ENCODE measurements at regions not wholly inside any gene's neighbourhood (a gene's known extent, or its start where the extent isn't known, plus 50 kb on each side); places are given as distances from the start of the nearest gene placed in this dataset.

DNA sequence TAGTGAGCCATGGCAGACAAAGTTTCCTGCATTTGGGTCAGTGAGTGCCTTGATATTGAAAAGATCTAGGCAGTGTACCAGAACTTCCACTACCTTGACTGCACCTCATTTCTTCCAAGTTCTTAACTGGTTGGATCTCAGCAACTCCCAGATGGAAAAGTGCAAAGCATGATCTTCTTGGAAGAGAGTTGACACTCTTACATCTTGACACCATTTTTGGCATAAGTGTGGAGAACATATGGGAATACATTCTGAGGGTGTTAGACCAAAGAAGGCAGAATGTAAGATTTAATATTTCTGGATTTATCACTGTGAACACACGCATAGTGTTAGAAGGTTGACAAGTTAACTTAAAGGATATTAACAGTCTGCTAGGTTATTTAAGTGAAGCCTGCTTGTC lies 555.1 kb upstream of the CTNND2 start:
- ATAC-seq (no peak), DNase-seq (no peak)
- Histone ChIP-seq H3K27me3 (no peaks in the 10 kb centered on the region), H3K4me1 (no peaks in the 10 kb centered on the region), H3K9me3 (no peaks in the 10 kb centered on the region), H3K27ac (no peak overlapping the region), H3K36me3 (replicated peaks in 1 of 2; ENCODE audit: insufficient read depth in 1 of 2, low read depth in 2 of 2) (no peaks in the 10 kb centered on the region), H3K4me3 (no peak overlapping the region)
- TF ChIP-seq, protein P1, sequence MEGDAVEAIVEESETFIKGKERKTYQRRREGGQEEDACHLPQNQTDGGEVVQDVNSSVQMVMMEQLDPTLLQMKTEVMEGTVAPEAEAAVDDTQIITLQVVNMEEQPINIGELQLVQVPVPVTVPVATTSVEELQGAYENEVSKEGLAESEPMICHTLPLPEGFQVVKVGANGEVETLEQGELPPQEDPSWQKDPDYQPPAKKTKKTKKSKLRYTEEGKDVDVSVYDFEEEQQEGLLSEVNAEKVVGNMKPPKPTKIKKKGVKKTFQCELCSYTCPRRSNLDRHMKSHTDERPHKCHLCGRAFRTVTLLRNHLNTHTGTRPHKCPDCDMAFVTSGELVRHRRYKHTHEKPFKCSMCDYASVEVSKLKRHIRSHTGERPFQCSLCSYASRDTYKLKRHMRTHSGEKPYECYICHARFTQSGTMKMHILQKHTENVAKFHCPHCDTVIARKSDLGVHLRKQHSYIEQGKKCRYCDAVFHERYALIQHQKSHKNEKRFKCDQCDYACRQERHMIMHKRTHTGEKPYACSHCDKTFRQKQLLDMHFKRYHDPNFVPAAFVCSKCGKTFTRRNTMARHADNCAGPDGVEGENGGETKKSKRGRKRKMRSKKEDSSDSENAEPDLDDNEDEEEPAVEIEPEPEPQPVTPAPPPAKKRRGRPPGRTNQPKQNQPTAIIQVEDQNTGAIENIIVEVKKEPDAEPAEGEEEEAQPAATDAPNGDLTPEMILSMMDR (IDR thresholded peaks at IDR 0.05) = no peak
- no peak for TF ChIP-seq POLR2A (IDR thresholded peaks at IDR 0.05)
- intact Hi-C loops (cut with DNase I) = no loop called here
- WGBS, 2 donors = 72 to 83% methylated on average over 1 of the region's 1 CpG

DNA sequence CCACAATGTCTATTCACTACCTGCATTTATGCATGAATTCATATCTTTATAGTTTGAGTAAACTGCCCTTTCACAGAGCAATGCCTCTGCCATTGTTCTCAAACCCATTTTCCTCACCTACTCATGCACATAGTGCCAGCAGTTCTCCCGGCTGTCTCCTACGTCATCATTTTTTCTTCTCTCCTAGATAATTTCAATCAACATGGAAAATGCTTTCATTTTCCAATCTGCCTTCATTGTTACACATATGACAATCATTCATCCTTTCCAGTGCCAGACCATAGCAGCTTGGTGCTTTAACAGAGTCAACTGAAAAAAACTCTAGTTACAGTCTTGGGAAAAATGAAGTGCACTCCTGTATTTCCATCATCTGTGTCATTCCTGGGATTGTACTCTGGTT lies 514.8 kb upstream of the CTNND2 start:
- no peak for TF ChIP-seq POLR2A (IDR thresholded peaks at IDR 0.05)
- TF ChIP-seq, protein P1 (IDR thresholded peaks at IDR 0.05) = no peak
- ATAC-seq (no peak), DNase-seq (no peak)
- no peaks in the 10 kb centered on the region for H3K27me3 ChIP-seq
- no peak overlapping the region for H3K27ac ChIP-seq
- no peaks in the 10 kb centered on the region for H3K9me3 ChIP-seq
- WGBS, 2 donors = 73 to 75% methylated on average over 2 of the region's 2 CpGs
- H3K4me3 ChIP-seq = no peak overlapping the region
- H3K4me1 ChIP-seq = no peaks in the 10 kb centered on the region
- intact Hi-C loops (cut with DNase I) = no loop called here
- no peaks in the 10 kb centered on the region for H3K36me3 ChIP-seq (replicated peaks in 1 of 2; ENCODE audit: insufficient read depth in 1 of 2, low read depth in 2 of 2)

DNA sequence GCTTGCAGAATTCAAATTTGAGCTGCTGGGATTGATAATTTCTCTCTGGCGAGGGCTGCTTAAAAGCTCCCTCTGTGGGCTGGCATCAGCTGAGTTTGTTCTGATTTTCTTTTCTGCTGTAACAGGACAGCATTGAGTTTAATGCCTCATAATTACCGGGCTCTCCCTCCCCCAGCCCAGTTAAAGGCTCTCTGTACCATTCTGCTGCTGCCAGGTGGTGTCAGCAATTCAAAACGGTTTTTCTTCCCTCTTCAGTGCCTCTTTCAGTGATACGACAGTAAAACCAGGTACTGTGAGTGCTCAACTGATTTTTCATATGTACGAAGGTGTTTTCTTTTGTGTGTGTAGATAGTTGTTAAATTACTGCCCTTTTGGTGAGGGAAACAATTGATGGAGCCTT lies 509.3 kb upstream of the CTNND2 start:
- H3K27me3 ChIP-seq = no peaks in the 10 kb centered on the region
- no peak overlapping the region for H3K27ac ChIP-seq
- TF ChIP-seq POLR2A (IDR thresholded peaks at IDR 0.05) = no peak
- TF ChIP-seq, protein P1 (IDR thresholded peaks at IDR 0.05) = no peak
- 37 to 47% methylated on average over 5 of the region's 5 CpGs for WGBS, 2 donors
- intact Hi-C loops (cut with DNase I) = no loop called here
- no peaks in the 10 kb centered on the region for H3K36me3 ChIP-seq (replicated peaks in 1 of 2; ENCODE audit: insufficient read depth in 1 of 2, low read depth in 2 of 2)
- H3K4me1 ChIP-seq = no peaks in the 10 kb centered on the region
- ATAC-seq (no peak), DNase-seq (no peak)
- H3K9me3 ChIP-seq = no peaks in the 10 kb centered on the region
- no peak overlapping the region for H3K4me3 ChIP-seq

DNA sequence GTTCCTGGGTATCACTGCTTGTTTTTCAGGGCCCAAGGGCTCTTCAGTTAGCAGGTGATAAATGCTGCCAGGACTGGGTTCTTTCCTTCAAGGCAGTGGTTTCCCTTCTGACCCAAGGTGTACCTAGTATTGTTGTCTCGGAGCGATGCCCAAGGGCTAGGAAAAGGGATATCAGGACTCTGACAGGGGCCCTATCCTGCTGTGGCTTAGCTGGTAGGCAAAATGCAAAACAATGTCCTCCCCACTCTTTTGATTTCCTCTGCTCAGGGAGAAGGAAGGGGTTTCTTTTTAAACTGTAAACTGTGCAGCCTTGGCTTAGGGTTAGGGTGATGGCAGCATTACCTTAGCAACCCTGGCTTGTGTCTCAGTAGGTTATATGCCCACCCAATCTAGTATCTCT lies 508.8 kb upstream of the CTNND2 start:
- no peak overlapping the region for H3K27ac ChIP-seq

DNA sequence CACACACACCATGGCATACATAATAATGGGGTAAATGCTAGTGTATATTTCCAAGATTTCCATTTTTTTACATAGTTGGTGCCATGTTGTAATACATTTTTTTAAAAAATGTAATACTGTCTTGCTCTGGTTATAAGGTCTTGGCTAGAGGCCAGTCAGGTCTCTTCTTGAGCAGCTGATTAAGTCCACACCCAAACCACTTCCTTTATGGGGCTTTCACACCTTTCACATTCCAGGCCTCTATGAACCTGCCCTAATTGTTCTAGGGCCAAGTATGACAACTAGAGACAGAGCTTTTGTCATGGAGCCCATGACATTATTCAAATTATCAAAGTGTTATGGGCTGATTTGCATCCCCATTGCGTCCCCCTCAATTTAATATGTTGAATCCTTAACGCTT lies 495.6 kb upstream of the CTNND2 start:
- 72 to 80% methylated on average over 2 of the region's 2 CpGs for WGBS, 2 donors
- no peak for ATAC-seq
- H3K9me3 ChIP-seq = no peaks in the 10 kb centered on the region

More for the DNA sequence above, 508.8 kb upstream of the CTNND2 start:
- DNase-seq = no peak
- Histone ChIP-seq H3K4me3 (no peak overlapping the region), H3K4me1 (no peaks in the 10 kb centered on the region), H3K27me3 (no peaks in the 10 kb centered on the region), H3K36me3 (replicated peaks in 1 of 2; ENCODE audit: insufficient read depth in 1 of 2, low read depth in 2 of 2) (no peaks in the 10 kb centered on the region), H3K9me3 (no peaks in the 10 kb centered on the region)
- TF ChIP-seq, protein P1 (IDR thresholded peaks at IDR 0.05) = no peak
- no peak for TF ChIP-seq POLR2A (IDR thresholded peaks at IDR 0.05)
- intact Hi-C loops (cut with DNase I) = no loop called here
- ATAC-seq = no peak
- 78 to 83% methylated on average over 2 of the region's 2 CpGs for WGBS, 2 donors

More for the DNA sequence above, 495.6 kb upstream of the CTNND2 start:
- intact Hi-C loops (cut with DNase I) = no loop called here
- H3K4me1 ChIP-seq = no peaks in the 10 kb centered on the region
- TF ChIP-seq, protein P1 (IDR thresholded peaks at IDR 0.05) = no peak
- H3K4me3 ChIP-seq = no peak overlapping the region
- no peak overlapping the region for H3K27ac ChIP-seq
- DNase-seq = no peak
- H3K36me3 ChIP-seq (replicated peaks in 1 of 2; ENCODE audit: insufficient read depth in 1 of 2, low read depth in 2 of 2) = no peaks in the 10 kb centered on the region
- H3K27me3 ChIP-seq = no peaks in the 10 kb centered on the region

All from body of pancreas (tissue), 4 donors.